Astrocyte (in vitro differentiated cells and primary cell): ENCODE measurements at regions not wholly inside any gene's neighbourhood (a gene's known extent, or its start where the extent isn't known, plus 50 kb on each side); places are given as distances from the start of the nearest gene placed in this dataset.

Experiments
- DNase-seq: peaks from one replicate; pipeline ENCODE4 v3.0.0-alpha.2; 2010; ENCODE audit warnings: low read depth
- FAIRE-seq: peaks from 2 replicates; lab custom pipeline; 2011; peaks lifted over from hg19 to GRCh38; lab: Jason Lieb, UNC
- H2AFZ ChIP-seq: 2 replicates; pipeline ENCODE4 v1.6.0; 2012; ENCODE audit warnings: low read depth, low read length, inconsistent platforms
- H3K27ac ChIP-seq: 2 replicates; pipeline ENCODE4 v1.5.1; 2011; ENCODE audit warnings: low read depth, low read length, inconsistent platforms
- H3K27me3 ChIP-seq: 2 replicates; pipeline ENCODE4 v1.6.0; 2011; ENCODE audit warnings: low read length, inconsistent platforms; ENCODE audit not compliant: insufficient read depth
- H3K36me3 ChIP-seq: 2 replicates; pipeline ENCODE4 v1.5.1; 2011; ENCODE audit warnings: low read length, inconsistent platforms; ENCODE audit not compliant: insufficient read depth
- H3K4me1 ChIP-seq: 2 replicates; pipeline ENCODE4 v1.5.1; 2011; ENCODE audit warnings: low read length, inconsistent platforms; ENCODE audit not compliant: insufficient read depth
- H3K4me2 ChIP-seq: 2 replicates; pipeline ENCODE4 v1.6.0; 2012; ENCODE audit warnings: low read length, inconsistent platforms
- H3K4me3 ChIP-seq: 2 replicates; pipeline ENCODE4 v1.5.1; 2011; ENCODE audit warnings: low read depth, mild to moderate bottlenecking, low read length, inconsistent platforms; ENCODE audit not compliant: insufficient read depth
- H3K79me2 ChIP-seq: 2 replicates; pipeline ENCODE4 v1.6.0; 2012; ENCODE audit warnings: mild to moderate bottlenecking, low read length, inconsistent platforms; ENCODE audit not compliant: insufficient read depth
- H3K9ac ChIP-seq: 2 replicates; pipeline ENCODE4 v1.6.0; 2012; ENCODE audit warnings: mild to moderate bottlenecking, low read length, inconsistent platforms
- H3K9me3 ChIP-seq: 2 replicates; pipeline ENCODE4 v1.5.1; 2012; ENCODE audit warnings: low read depth, mild to moderate bottlenecking, low read length, inconsistent platforms; ENCODE audit not compliant: insufficient read depth
- H4K20me1 ChIP-seq: 2 replicates; pipeline ENCODE4 v1.6.0; 2012; ENCODE audit warnings: low read length, inconsistent platforms; ENCODE audit not compliant: insufficient read depth
- H3K27ac Mint-ChIP-seq: one replicate; pipeline ENCODE4 v1.8.0; 2021; ENCODE audit warnings: mild to moderate bottlenecking, mixed read lengths; ENCODE audit not compliant: unreplicated experiment
- H3K27me3 Mint-ChIP-seq: one replicate; pipeline ENCODE4 v1.8.0; 2021; ENCODE audit warnings: low read depth, mixed read lengths; ENCODE audit not compliant: unreplicated experiment
- H3K36me3 Mint-ChIP-seq: one replicate; pipeline ENCODE4 v1.8.0; 2021; ENCODE audit warnings: low read depth, mixed read lengths; ENCODE audit not compliant: unreplicated experiment
- H3K4me1 Mint-ChIP-seq: one replicate; pipeline ENCODE4 v1.8.0; 2021; ENCODE audit warnings: low read depth, mixed read lengths; ENCODE audit not compliant: unreplicated experiment
- H3K4me3 Mint-ChIP-seq: one replicate; pipeline ENCODE4 v1.8.0; 2021; ENCODE audit warnings: mild to moderate bottlenecking, moderate library complexity, mixed read lengths; ENCODE audit not compliant: unreplicated experiment
- H3K9me3 Mint-ChIP-seq: one replicate; pipeline ENCODE4 v1.8.0; 2021; ENCODE audit warnings: mild to moderate bottlenecking, mixed read lengths; ENCODE audit not compliant: unreplicated experiment
- CTCF ChIP-seq: IDR thresholded peaks from 2 replicates; pipeline ENCODE4 v1.5.1; 2011; ENCODE audit warnings: low read depth, mild to moderate bottlenecking, inconsistent platforms, low read length, moderate library complexity; ENCODE audit not compliant: insufficient read depth
- EZH2 ChIP-seq: IDR thresholded peaks from 2 replicates; pipeline ENCODE4 v1.6.1; 2012; ENCODE audit warnings: mild to moderate bottlenecking, low read length, inconsistent platforms; ENCODE audit not compliant: insufficient read depth

- Mint-ChIP-seq H3K4me3 (no peak overlapping the region), H3K36me3 (peaks cover 2% of the 10 kb centered on the region), H3K27ac (no peak overlapping the region), H3K27me3 (peaks cover 8% of the 10 kb centered on the region), H3K4me1 (peaks cover under 1% of the 10 kb centered on the region), H3K9me3 (peaks cover 4% of the 10 kb centered on the region)
- Histone ChIP-seq H3K27ac (no peak overlapping the region), H3K4me3 (no peak overlapping the region), H3K9me3 (no peaks in the 10 kb centered on the region), H3K79me2 (no peaks in the 10 kb centered on the region), H4K20me1 (no peaks in the 10 kb centered on the region), H3K4me2 (no peak overlapping the region), H2AFZ (no peak overlapping the region), H3K9ac (no peak overlapping the region), H3K4me1 (no peaks in the 10 kb centered on the region), H3K36me3 (no peaks in the 10 kb centered on the region), H3K27me3 (peaks cover 3% of the 10 kb centered on the region)
- TF ChIP-seq CTCF (no peak), EZH2 (no peak)
- no peak for FAIRE-seq
- DNase-seq, result no peak
Observed at GRCh38 chr2:241931976-241932898, 62.7 kb downstream of the RTP5 start.

GRCh38 chr2:241932899-241933178, 63.3 kb downstream of the RTP5 start:
- Mint-ChIP-seq H3K27ac (no peak overlapping the region), H3K4me3 (no peak overlapping the region), H3K9me3 (peaks cover 7% of the 10 kb centered on the region), H3K36me3 (peaks cover 2% of the 10 kb centered on the region), H3K27me3 (peaks cover 13% of the 10 kb centered on the region), H3K4me1 (no peaks in the 10 kb centered on the region)
- FAIRE-seq (no peak), DNase-seq (no peak)
- no peak overlapping the region for H3K27ac ChIP-seq
- H3K4me1 ChIP-seq, result no peaks in the 10 kb centered on the region
- no peak overlapping the region for H3K9ac ChIP-seq
- no peaks in the 10 kb centered on the region for H3K9me3 ChIP-seq
- no peak overlapping the region for H3K4me3 ChIP-seq
- no peak overlapping the region for H2AFZ ChIP-seq
- peaks cover 3% of the 10 kb centered on the region for H3K27me3 ChIP-seq
- TF ChIP-seq EZH2 (no peak), CTCF (no peak)
- H3K36me3 ChIP-seq, result no peaks in the 10 kb centered on the region
- H3K79me2 ChIP-seq, result no peaks in the 10 kb centered on the region
- H3K4me2 ChIP-seq, result no peak overlapping the region
- H4K20me1 ChIP-seq, result no peaks in the 10 kb centered on the region
